Gastrocnemius medialis (tissue), 4 donors: ENCODE measurements at regions not wholly inside any gene's neighbourhood (a gene's known extent, or its start where the extent isn't known, plus 50 kb on each side); places are given as distances from the start of the nearest gene placed in this dataset.

ENCODE experiments used
- CTCF ChIP-seq, 5 experiments: fragments of 450-650 bp in 3 of 5; fragments of 200-600 bp in 2 of 5; sonication (generic) in 2 of 5; IDR thresholded peaks in 4 of 5; conservative IDR thresholded peaks in 1 of 5; 1 replicate in 4 of 5; 2 replicates in 1 of 5; pipeline ENCODE4 v1.5.1; 2016 to 2019; ENCODE audit warnings: antibody characterized with exemption in 5 of 5, mild to moderate bottlenecking in 3 of 5, moderate library complexity in 3 of 5
- POLR2A ChIP-seq, 2 donors: fragments of 450-650 bp; IDR thresholded peaks; one replicate each; pipeline ENCODE4 v1.6.1; 2017; ENCODE audit warnings: antibody characterized with exemption in 2 of 2, mild to moderate bottlenecking in 2 of 2, moderate library complexity in 2 of 2

DNA sequence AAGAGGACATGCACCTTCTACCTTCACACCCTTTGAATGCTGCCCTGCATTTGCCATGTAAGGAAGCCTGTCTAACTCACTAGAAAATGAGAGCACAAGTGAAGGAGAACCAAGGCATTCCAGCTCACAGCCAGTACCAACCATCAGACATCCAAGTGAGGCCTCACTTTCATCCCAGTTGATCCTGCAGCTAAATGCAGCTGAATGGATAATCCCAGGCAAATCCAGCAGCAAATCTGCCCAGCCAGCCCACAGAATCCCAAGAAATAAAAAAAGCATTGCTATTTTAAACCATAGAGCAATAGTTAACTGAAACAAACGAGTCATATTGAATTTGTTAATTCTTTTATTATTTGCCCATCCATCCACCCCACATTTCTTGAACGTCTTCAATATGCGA lies 112.5 kb downstream of the C4orf33 start:
- no peak for TF ChIP-seq POLR2A (IDR thresholded peaks at IDR 0.05)
- no peak for TF ChIP-seq CTCF (IDR thresholded peaks at IDR 0.05 in 4 of 5, conservative IDR thresholded peaks at IDR 0.05 in 1 of 5)
